Adrenal gland (tissue), 9 donors: ENCODE measurements at regions not wholly inside any gene's neighbourhood (a gene's known extent, or its start where the extent isn't known, plus 50 kb on each side); places are given as distances from the start of the nearest gene placed in this dataset.

ENCODE experiments used
- DNase-seq, 7 donors: peaks; one replicate each; pipeline ENCODE4 v3.0.0-alpha.2; 2019 to 2020
- H3K27ac ChIP-seq, 5 donors: fragments of 200-600 bp; sonication (generic) in 4 of 5; 1 replicate in 3 of 5; 2 replicates in 2 of 5; pipeline versions ENCODE4 v1.5.1 to v1.8.0; 2016 to 2020; ENCODE audit warnings: mild to moderate bottlenecking in 1 of 5
- H3K27me3 ChIP-seq: fragments of 200-600 bp; 2 replicates; pipeline ENCODE4 v1.8.0; 2021
- H3K36me3 ChIP-seq, 2 donors: fragments of 200-600 bp; replicated peaks in 1 of 2; 1 replicate in 1 of 2; 2 replicates in 1 of 2; pipeline versions ENCODE4 v1.5.1 to v1.8.0; 2018 to 2022
- H3K4me1 ChIP-seq, 2 donors: fragments of 200-600 bp; replicated peaks in 1 of 2; 1 replicate in 1 of 2; 2 replicates in 1 of 2; pipeline versions ENCODE4 v1.5.1 to v1.8.0; 2018 to 2021
- H3K4me3 ChIP-seq, 4 donors: fragments of 200-600 bp; sonication (generic) in 3 of 4; one replicate each; pipeline ENCODE4 v1.5.1; 2016 to 2018
- H3K9me3 ChIP-seq, 3 donors: fragments of 200-600 bp; sonication (generic) in 1 of 3; replicated peaks in 1 of 3; 1 replicate in 2 of 3; 2 replicates in 1 of 3; pipeline versions ENCODE4 v1.5.1 to v1.8.0; 2016 to 2021
- POLR2A ChIP-seq, 2 donors: fragments of 450-650 bp; IDR thresholded peaks; one replicate each; pipeline ENCODE4 v1.6.1; 2017; ENCODE audit warnings: antibody characterized with exemption in 2 of 2, mild to moderate bottlenecking in 2 of 2, moderate library complexity in 1 of 2
- WGBS, 4 donors: extraction: QIAGEN DNeasy Blood & Tissue Kit in 2 of 4; methylation state at CpG; one replicate each; pipeline versions ENCODE4 v1.1.5 to v1.1.7; 2013 to 2017; 5-methylcytosine and 5-hydroxymethylcytosine counted together
- intact Hi-C, 2 donors: fragments of 100-400 bp; cut with DNase I; formaldehyde crosslinking; loops; one replicate each; pipeline versions ENCODE4 v1.14.1 to v1.15.0; 2022 to 2023
- TF ChIP-seq, protein P1 (sequence below), 6 experiments: fragments of 450-650 bp in 4 of 6; fragments of 200-600 bp in 2 of 6; sonication (generic) in 1 of 6; IDR thresholded peaks; 1 replicate in 5 of 6; 2 replicates in 1 of 6; pipeline versions ENCODE4 v1.5.1 to v1.8.0; 2016 to 2021; ENCODE audit warnings: antibody characterized with exemption in 6 of 6, mild to moderate bottlenecking in 2 of 6, moderate library complexity in 1 of 6
- donor health status: healthy with polysubstance abuse.
- donor health status: Bipolar disorder and iron deficiency.
- donor health status: DM: yes; HTN: yes; CAD: no.
- donor health status: DM: no; HTN: no; CAD: no.
- donor health status: DM: no; HTN: no; CAD: no.

DNA sequence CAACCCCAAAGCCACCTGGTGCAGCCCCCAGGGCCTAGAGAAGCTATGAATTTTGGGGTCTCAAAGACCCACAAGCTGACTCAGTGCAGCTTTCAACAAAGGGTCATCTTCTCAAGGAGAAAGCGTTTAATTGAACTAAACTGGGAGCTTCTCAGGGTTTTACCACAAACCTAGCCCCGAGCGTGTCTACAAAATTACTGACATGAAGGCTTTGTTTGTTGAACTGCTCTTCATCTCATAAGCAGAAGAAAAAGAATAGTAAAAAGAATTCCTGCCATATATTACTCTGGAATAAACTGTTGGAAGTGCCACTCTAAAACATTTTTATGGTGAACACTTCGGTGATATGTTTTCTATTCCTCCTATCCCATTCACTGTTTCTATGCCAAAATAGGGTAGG lies 50.8 kb upstream of the INCENP start:
- H3K4me3 ChIP-seq = no peak overlapping the region
- H3K27me3 ChIP-seq = no peaks in the 10 kb centered on the region
- H3K36me3 ChIP-seq = no peaks in the 10 kb centered on the region
- 94 to 98% (median 96%) methylated on average over 4 of the region's 4 CpGs for WGBS, 4 donors
- no peaks in the 10 kb centered on the region for H3K9me3 ChIP-seq
- H3K27ac ChIP-seq = no peak overlapping the region
- DNase-seq = no peak
- no peak for TF ChIP-seq POLR2A (IDR thresholded peaks at IDR 0.05)
- TF ChIP-seq, protein P1, sequence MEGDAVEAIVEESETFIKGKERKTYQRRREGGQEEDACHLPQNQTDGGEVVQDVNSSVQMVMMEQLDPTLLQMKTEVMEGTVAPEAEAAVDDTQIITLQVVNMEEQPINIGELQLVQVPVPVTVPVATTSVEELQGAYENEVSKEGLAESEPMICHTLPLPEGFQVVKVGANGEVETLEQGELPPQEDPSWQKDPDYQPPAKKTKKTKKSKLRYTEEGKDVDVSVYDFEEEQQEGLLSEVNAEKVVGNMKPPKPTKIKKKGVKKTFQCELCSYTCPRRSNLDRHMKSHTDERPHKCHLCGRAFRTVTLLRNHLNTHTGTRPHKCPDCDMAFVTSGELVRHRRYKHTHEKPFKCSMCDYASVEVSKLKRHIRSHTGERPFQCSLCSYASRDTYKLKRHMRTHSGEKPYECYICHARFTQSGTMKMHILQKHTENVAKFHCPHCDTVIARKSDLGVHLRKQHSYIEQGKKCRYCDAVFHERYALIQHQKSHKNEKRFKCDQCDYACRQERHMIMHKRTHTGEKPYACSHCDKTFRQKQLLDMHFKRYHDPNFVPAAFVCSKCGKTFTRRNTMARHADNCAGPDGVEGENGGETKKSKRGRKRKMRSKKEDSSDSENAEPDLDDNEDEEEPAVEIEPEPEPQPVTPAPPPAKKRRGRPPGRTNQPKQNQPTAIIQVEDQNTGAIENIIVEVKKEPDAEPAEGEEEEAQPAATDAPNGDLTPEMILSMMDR (IDR thresholded peaks at IDR 0.05) = no peak
- intact Hi-C loops = no loop called here
- H3K4me1 ChIP-seq = no peaks in the 10 kb centered on the region

DNA sequence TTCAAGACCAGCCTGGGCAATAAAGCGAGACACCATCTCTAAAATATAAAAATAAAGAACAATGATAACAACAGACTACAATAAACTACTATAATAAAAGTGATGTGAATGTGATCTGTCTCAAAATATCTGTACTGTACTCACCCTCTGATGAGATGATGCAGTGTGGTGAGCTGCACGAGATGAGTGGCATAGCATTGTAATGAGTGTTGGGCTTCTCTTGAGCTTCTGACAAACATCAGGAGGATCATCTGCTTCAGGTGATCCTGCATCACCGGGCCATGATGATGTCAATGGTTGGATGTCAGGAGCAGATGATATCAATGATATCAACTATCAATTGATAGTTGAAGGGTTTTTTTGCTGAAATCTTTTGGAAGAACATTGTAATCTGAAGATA lies 52.4 kb upstream of the INCENP start:
- H3K27me3 ChIP-seq = no peaks in the 10 kb centered on the region
- H3K9me3 ChIP-seq = no peaks in the 10 kb centered on the region
- intact Hi-C loops = no loop called here
- no peak for DNase-seq
- H3K4me3 ChIP-seq = no peak overlapping the region
- H3K36me3 ChIP-seq = no peaks in the 10 kb centered on the region
- WGBS, 4 donors = 92 to 94% (median 93%) methylated on average over 3 of the region's 3 CpGs
- no peak overlapping the region for H3K27ac ChIP-seq
- H3K4me1 ChIP-seq = no peaks in the 10 kb centered on the region
- TF ChIP-seq, protein P1 (IDR thresholded peaks at IDR 0.05) = no peak
- no peak for TF ChIP-seq POLR2A (IDR thresholded peaks at IDR 0.05)

DNA sequence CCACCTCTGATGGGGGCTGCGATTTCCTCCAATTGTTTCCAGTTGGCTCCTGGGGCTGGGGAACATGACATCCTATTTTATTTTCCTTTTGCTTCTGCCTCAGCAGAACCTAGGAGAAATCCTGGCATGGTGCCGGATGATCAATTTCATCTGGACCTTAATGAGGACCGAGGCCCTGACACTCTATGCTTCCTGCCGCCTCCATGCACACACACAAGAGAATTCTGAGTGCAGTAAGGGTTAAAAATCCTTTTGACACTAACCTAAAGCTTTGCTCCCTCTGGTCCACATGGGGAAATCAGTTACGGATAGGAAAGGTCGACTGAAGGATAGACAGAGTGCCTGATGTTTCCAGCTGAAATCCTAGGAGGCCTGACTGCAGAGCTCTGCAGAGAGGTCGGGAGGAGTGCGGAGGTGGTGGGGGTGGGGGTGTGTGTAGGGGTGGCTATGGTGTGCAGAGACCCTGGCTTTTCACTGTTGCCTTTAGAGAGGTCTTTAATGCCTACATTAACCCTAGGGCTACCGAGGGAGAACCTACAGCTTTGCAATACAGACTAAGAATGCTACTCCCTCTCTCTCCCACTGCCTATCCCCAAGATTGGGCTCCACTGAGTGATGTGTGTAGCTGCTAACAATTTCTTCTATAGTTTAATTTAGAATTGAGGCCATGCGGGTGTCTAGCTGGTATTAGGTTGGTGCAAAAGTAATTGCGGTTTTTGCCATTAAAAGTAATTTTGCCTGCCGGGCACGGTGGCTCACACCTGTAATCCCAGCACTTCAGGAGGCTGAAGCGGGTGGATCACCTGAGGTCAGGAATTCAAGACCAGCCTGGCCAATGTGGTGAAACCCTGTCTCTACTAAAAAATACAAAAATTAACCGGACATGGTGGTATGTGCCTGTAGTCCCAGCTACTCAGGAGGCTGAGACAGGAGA lies 53.6 kb upstream of the INCENP start:
- TF ChIP-seq POLR2A (IDR thresholded peaks at IDR 0.05) = no peak
- TF ChIP-seq, protein P1 (IDR thresholded peaks at IDR 0.05) = no peak
- H3K9me3 ChIP-seq = no peaks in the 10 kb centered on the region
- peak in 2 of 7 donors; percentile 9 to 16 for DNase-seq
- WGBS, 4 donors = 75 to 83% (median 76%) methylated on average over 14 to 15 of the region's 15 CpGs
- no peaks in the 10 kb centered on the region for H3K27me3 ChIP-seq
- H3K4me3 ChIP-seq = no peak overlapping the region
- no peak overlapping the region for H3K27ac ChIP-seq
- no peaks in the 10 kb centered on the region for H3K36me3 ChIP-seq
- no peaks in the 10 kb centered on the region for H3K4me1 ChIP-seq
- intact Hi-C loops = no loop called here

DNA sequence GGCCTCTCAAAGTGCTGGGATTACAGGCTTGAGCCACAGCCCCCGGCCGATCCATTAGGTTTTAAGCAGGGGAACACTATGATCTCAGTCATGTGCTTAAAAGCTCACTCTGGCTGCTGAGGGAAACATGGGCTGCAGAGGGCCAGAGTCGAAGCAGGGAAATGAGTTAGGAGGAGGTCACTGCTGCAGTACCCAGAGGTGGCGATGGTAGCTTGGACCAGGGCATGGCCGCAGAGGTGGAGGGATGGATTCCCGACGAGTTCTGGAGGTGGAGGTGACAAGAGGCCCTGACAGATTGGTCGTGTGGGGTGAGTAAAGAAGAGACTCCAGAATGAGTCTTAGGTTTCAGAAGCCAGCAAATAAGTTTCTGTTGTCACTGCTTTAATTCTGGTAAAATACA lies 54.4 kb upstream of the INCENP start:
- no peak for TF ChIP-seq POLR2A (IDR thresholded peaks at IDR 0.05)
- TF ChIP-seq, protein P1 (IDR thresholded peaks at IDR 0.05) = no peak
- intact Hi-C loops = no loop called here
- no peak overlapping the region for H3K4me3 ChIP-seq
- H3K27me3 ChIP-seq = no peaks in the 10 kb centered on the region
- 80 to 91% (median 85%) methylated on average over 8 of the region's 8 CpGs for WGBS, 4 donors
- no peak for DNase-seq
- H3K9me3 ChIP-seq = no peaks in the 10 kb centered on the region
- no peak overlapping the region for H3K27ac ChIP-seq
- no peaks in the 10 kb centered on the region for H3K4me1 ChIP-seq
- H3K36me3 ChIP-seq = no peaks in the 10 kb centered on the region
